ENCODE measurements at regions not wholly inside any gene's neighbourhood (a gene's known extent, or its start where the extent isn't known, plus 50 kb on each side); places are given as distances from the start of the nearest gene placed in this dataset.

- no peak for TF ChIP-seq CTCF (IDR thresholded peaks at IDR 0.05)
- TF ChIP-seq POLR2A (IDR thresholded peaks at IDR 0.05) = no peak
Measured at GRCh38 chr6:88374553-88374952, 208.4 kb upstream of the CNR1 start.
